ENCODE measurements at regions not wholly inside any gene's neighbourhood (a gene's known extent, or its start where the extent isn't known, plus 50 kb on each side); places are given as distances from the start of the nearest gene placed in this dataset.

DNA sequence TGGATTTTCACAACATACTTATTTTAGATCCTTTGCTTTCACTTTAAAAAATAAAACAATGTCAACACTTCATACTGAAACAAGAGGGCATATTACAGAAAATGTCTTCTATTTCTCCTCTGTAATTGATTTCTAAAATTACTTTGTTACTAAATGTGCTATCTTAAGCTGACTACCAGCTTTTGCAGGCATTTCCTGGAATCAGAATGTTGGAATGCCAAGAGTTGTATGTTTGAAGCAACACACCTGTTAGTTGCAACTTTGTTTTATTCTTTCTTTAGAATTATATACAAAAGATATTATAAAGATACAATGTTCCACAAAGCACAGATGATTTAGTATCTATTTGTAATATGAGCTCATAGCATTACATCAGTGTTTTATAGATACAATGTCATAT, 62.5 kb upstream of the TMEM170B start (continued):
- TF ChIP-seq SMAD3 (CRISPR knock-in tag; IDR thresholded peaks at IDR 0.05; ENCODE audit: borderline replicate concordance) (no peak), FOXP1 (CRISPR knock-in tag; IDR thresholded peaks at IDR 0.05; ENCODE audit: borderline replicate concordance) (no peak)

DNA sequence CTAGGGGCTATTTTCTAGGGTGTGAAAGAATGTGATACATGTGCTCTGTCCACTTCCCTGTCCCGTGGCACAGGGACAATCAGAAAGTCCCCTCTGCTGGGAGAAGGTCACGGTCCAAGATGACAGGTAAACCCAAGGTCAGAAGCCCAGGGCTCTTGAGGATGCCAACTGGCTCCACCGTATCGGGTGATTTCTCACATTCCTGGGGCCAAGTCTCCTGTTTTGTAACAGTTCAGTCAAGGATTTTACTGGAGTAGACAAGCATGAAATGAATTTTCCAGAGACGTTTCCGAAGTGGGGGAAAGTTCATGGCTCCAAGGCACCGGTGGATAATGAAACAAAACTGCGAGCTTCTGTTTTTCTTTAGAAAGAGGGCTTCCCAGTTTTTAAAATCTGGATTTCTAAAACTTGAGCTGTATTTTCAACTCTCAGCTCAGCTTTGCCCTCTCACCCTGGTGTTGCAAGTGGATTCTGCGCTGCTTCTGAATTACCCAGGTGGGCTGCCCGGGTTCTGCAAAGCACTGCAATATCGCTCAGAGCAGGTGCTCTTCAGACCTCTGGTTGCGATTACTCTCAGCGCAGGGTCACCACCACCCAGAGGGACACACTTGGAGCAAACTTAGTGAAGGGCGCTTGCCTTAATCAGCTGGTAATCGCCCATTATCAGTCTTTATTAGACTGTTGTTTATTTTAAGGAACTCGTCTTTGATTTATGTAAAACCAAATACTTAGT, 64.4 kb upstream of the TMEM170B start:
- ChIA-PET CTCF (interaction anchor here (0.7 kb wide), 1 partner anchor 336 kb away, joined by 4 read pairs; no protein-coding TSS in a partner anchor), POLR2A (no interaction called here)
- no peak for ATAC-seq
- Mint-ChIP-seq H3K4me3 (no peak overlapping the region), H3K9me3 (peaks cover under 1% of the 10 kb centered on the region; the same call in 1 of the 2 replicates), H3K27me3 (ENCODE audit: low read depth) (no peaks in the 10 kb centered on the region), H3K36me3 (no peaks in the 10 kb centered on the region), H3K4me1 (no peaks in the 10 kb centered on the region), H3K27ac (no peak overlapping the region)
- DNase-seq (ENCODE audit: low spot score): no peak
- TF ChIP-seq, protein P1, sequence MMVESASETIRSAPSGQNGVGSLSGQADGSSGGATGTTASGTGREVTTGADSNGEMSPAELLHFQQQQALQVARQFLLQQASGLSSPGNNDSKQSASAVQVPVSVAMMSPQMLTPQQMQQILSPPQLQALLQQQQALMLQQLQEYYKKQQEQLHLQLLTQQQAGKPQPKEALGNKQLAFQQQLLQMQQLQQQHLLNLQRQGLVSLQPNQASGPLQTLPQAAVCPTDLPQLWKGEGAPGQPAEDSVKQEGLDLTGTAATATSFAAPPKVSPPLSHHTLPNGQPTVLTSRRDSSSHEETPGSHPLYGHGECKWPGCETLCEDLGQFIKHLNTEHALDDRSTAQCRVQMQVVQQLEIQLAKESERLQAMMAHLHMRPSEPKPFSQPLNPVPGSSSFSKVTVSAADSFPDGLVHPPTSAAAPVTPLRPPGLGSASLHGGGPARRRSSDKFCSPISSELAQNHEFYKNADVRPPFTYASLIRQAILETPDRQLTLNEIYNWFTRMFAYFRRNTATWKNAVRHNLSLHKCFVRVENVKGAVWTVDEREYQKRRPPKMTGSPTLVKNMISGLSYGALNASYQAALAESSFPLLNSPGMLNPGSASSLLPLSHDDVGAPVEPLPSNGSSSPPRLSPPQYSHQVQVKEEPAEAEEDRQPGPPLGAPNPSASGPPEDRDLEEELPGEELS (CRISPR knock-in tag; IDR thresholded peaks at IDR 0.05): no peak
- TF ChIP-seq, protein P2, sequence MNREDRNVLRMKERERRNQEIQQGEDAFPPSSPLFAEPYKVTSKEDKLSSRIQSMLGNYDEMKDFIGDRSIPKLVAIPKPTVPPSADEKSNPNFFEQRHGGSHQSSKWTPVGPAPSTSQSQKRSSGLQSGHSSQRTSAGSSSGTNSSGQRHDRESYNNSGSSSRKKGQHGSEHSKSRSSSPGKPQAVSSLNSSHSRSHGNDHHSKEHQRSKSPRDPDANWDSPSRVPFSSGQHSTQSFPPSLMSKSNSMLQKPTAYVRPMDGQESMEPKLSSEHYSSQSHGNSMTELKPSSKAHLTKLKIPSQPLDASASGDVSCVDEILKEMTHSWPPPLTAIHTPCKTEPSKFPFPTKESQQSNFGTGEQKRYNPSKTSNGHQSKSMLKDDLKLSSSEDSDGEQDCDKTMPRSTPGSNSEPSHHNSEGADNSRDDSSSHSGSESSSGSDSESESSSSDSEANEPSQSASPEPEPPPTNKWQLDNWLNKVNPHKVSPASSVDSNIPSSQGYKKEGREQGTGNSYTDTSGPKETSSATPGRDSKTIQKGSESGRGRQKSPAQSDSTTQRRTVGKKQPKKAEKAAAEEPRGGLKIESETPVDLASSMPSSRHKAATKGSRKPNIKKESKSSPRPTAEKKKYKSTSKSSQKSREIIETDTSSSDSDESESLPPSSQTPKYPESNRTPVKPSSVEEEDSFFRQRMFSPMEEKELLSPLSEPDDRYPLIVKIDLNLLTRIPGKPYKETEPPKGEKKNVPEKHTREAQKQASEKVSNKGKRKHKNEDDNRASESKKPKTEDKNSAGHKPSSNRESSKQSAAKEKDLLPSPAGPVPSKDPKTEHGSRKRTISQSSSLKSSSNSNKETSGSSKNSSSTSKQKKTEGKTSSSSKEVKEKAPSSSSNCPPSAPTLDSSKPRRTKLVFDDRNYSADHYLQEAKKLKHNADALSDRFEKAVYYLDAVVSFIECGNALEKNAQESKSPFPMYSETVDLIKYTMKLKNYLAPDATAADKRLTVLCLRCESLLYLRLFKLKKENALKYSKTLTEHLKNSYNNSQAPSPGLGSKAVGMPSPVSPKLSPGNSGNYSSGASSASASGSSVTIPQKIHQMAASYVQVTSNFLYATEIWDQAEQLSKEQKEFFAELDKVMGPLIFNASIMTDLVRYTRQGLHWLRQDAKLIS (CRISPR knock-in tag; IDR thresholded peaks at IDR 0.05; ENCODE audit: borderline replicate concordance): no peak
- TF ChIP-seq, protein P3, sequence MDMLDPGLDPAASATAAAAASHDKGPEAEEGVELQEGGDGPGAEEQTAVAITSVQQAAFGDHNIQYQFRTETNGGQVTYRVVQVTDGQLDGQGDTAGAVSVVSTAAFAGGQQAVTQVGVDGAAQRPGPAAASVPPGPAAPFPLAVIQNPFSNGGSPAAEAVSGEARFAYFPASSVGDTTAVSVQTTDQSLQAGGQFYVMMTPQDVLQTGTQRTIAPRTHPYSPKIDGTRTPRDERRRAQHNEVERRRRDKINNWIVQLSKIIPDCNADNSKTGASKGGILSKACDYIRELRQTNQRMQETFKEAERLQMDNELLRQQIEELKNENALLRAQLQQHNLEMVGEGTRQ (CRISPR knock-in tag; IDR thresholded peaks at IDR 0.05): no peak
- TF ChIP-seq RORB (CRISPR knock-in tag; IDR thresholded peaks at IDR 0.05) (no peak), ZNF317 (CRISPR knock-in tag; IDR thresholded peaks at IDR 0.05; ENCODE audit: borderline replicate concordance, low read depth) (no peak), SOX15 (CRISPR knock-in tag; IDR thresholded peaks at IDR 0.05) (no peak), ESRRA (CRISPR knock-in tag; IDR thresholded peaks at IDR 0.05; ENCODE audit: borderline replicate concordance) (no peak), JAZF1 (CRISPR knock-in tag; IDR thresholded peaks at IDR 0.05) (no peak), CREB1 (CRISPR knock-in tag; IDR thresholded peaks at IDR 0.05) (no peak), FOXK1 (CRISPR knock-in tag; IDR thresholded peaks at IDR 0.05) (no peak), MXD4 (CRISPR knock-in tag; IDR thresholded peaks at IDR 0.05; ENCODE audit: borderline replicate concordance) (no peak)
- TF ChIP-seq, protein P4, sequence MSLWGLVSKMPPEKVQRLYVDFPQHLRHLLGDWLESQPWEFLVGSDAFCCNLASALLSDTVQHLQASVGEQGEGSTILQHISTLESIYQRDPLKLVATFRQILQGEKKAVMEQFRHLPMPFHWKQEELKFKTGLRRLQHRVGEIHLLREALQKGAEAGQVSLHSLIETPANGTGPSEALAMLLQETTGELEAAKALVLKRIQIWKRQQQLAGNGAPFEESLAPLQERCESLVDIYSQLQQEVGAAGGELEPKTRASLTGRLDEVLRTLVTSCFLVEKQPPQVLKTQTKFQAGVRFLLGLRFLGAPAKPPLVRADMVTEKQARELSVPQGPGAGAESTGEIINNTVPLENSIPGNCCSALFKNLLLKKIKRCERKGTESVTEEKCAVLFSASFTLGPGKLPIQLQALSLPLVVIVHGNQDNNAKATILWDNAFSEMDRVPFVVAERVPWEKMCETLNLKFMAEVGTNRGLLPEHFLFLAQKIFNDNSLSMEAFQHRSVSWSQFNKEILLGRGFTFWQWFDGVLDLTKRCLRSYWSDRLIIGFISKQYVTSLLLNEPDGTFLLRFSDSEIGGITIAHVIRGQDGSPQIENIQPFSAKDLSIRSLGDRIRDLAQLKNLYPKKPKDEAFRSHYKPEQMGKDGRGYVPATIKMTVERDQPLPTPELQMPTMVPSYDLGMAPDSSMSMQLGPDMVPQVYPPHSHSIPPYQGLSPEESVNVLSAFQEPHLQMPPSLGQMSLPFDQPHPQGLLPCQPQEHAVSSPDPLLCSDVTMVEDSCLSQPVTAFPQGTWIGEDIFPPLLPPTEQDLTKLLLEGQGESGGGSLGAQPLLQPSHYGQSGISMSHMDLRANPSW (CRISPR knock-in tag; conservative IDR thresholded peaks at IDR 0.05; ENCODE audit: low read depth): no peak
- TF ChIP-seq, protein P5, sequence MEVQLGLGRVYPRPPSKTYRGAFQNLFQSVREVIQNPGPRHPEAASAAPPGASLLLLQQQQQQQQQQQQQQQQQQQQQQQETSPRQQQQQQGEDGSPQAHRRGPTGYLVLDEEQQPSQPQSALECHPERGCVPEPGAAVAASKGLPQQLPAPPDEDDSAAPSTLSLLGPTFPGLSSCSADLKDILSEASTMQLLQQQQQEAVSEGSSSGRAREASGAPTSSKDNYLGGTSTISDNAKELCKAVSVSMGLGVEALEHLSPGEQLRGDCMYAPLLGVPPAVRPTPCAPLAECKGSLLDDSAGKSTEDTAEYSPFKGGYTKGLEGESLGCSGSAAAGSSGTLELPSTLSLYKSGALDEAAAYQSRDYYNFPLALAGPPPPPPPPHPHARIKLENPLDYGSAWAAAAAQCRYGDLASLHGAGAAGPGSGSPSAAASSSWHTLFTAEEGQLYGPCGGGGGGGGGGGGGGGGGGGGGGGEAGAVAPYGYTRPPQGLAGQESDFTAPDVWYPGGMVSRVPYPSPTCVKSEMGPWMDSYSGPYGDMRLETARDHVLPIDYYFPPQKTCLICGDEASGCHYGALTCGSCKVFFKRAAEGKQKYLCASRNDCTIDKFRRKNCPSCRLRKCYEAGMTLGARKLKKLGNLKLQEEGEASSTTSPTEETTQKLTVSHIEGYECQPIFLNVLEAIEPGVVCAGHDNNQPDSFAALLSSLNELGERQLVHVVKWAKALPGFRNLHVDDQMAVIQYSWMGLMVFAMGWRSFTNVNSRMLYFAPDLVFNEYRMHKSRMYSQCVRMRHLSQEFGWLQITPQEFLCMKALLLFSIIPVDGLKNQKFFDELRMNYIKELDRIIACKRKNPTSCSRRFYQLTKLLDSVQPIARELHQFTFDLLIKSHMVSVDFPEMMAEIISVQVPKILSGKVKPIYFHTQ (CRISPR knock-in tag; IDR thresholded peaks at IDR 0.05): no peak
- TF ChIP-seq, protein P6, sequence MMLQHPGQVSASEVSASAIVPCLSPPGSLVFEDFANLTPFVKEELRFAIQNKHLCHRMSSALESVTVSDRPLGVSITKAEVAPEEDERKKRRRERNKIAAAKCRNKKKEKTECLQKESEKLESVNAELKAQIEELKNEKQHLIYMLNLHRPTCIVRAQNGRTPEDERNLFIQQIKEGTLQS (CRISPR knock-in tag; conservative IDR thresholded peaks at IDR 0.05): no peak

All from WTC11 (cell line).